ENCODE measurements at regions not wholly inside any gene's neighbourhood (a gene's known extent, or its start where the extent isn't known, plus 50 kb on each side); places are given as distances from the start of the nearest gene placed in this dataset.

- DNase-seq: no peak
These were observed 76.6 kb upstream of the LMO1 start for GRCh38 chr11:8340296-8340695.

- DNase-seq: no peak
These were observed 75.9 kb upstream of the LMO1 start for GRCh38 chr11:8339592-8340022.

GRCh38 chr11:8338138-8338537, 74.5 kb upstream of the LMO1 start:
- DNase-seq: peak; percentile 31

- DNase-seq: no peak
These were observed 73.6 kb upstream of the LMO1 start for GRCh38 chr11:8337130-8337795.

- no peak for DNase-seq
These were observed 72.9 kb upstream of the LMO1 start for GRCh38 chr11:8336356-8337129.

- no peak for DNase-seq
These were observed 72.0 kb upstream of the LMO1 start for GRCh38 chr11:8335683-8336082.

GRCh38 chr11:8335186-8335585, 71.5 kb upstream of the LMO1 start:
- DNase-seq: no peak

- DNase-seq: no peak
These were observed 70.2 kb upstream of the LMO1 start for GRCh38 chr11:8333811-8334401.

GRCh38 chr11:8333376-8333775, 69.7 kb upstream of the LMO1 start:
- DNase-seq: no peak

GRCh38 chr11:8332891-8333290, 69.2 kb upstream of the LMO1 start:
- DNase-seq: no peak

GRCh38 chr11:8332196-8332595, 68.5 kb upstream of the LMO1 start:
- no peak for DNase-seq

GRCh38 chr11:8331767-8332166, 68.1 kb upstream of the LMO1 start:
- DNase-seq: no peak

- no peak for DNase-seq
These were observed 67.2 kb upstream of the LMO1 start for GRCh38 chr11:8330896-8331295.

GRCh38 chr11:8330404-8330803, 66.7 kb upstream of the LMO1 start:
- no peak for DNase-seq

GRCh38 chr11:8329847-8330361, 66.2 kb upstream of the LMO1 start:
- no peak for DNase-seq

- no peak for DNase-seq
These were observed 65.7 kb upstream of the LMO1 start for GRCh38 chr11:8329336-8329735.

- peak; percentile 86 for DNase-seq
These were observed 65.2 kb upstream of the LMO1 start for GRCh38 chr11:8328848-8329330.

GRCh38 chr11:8328231-8328794, 64.6 kb upstream of the LMO1 start:
- no peak for DNase-seq

GRCh38 chr11:8327761-8328192, 64.1 kb upstream of the LMO1 start:
- DNase-seq: peak; percentile 35

- DNase-seq: no peak
These were observed 62.7 kb upstream of the LMO1 start for GRCh38 chr11:8326337-8326736.

GRCh38 chr11:8325591-8326304, 62.1 kb upstream of the LMO1 start:
- DNase-seq: no peak

- DNase-seq: no peak
These were observed 59.7 kb upstream of the LMO1 start for GRCh38 chr11:8323161-8323935.

Data from activated CD4-positive, alpha-beta T cell treated with anti-CD3 and anti-CD28 coated beads, Interleukin-10, Interleukin-2, amounts not matched to agents 100 ng/mL and 50 ng/mL, durations not matched to agents 16 hours and 8 hours (primary cell).